ENCODE measurements at regions not wholly inside any gene's neighbourhood (a gene's known extent, or its start where the extent isn't known, plus 50 kb on each side); places are given as distances from the start of the nearest gene placed in this dataset.

GRCh38 chr11:113579292-113579940 is 104.2 kb upstream of the DRD2 start:
- DNase-seq (ENCODE audit: low spot score) = no peak

- DNase-seq (ENCODE audit: low spot score) = no peak
Observed at GRCh38 chr11:113578715-113579250, 103.6 kb upstream of the DRD2 start.

GRCh38 chr11:113578033-113578380 is 102.8 kb upstream of the DRD2 start:
- DNase-seq (ENCODE audit: low spot score) = no peak

GRCh38 chr11:113577356-113578032 is 102.3 kb upstream of the DRD2 start:
- DNase-seq (ENCODE audit: low spot score) = peak; percentile 42

- no peak for DNase-seq (ENCODE audit: low spot score)
Observed at GRCh38 chr11:113574586-113574985, 99.4 kb upstream of the DRD2 start.

GRCh38 chr11:113574171-113574570 is 99.0 kb upstream of the DRD2 start:
- no peak for DNase-seq (ENCODE audit: low spot score)

GRCh38 chr11:113572136-113572735 is 97.0 kb upstream of the DRD2 start:
- no peak for DNase-seq (ENCODE audit: low spot score)

GRCh38 chr11:113571531-113571930 is 96.3 kb upstream of the DRD2 start:
- no peak for DNase-seq (ENCODE audit: low spot score)

- no peak for DNase-seq (ENCODE audit: low spot score)
Observed at GRCh38 chr11:113570906-113571305, 95.7 kb upstream of the DRD2 start.

- no peak for DNase-seq (ENCODE audit: low spot score)
Observed at GRCh38 chr11:113569391-113569790, 94.2 kb upstream of the DRD2 start.

- peak; percentile 61 for DNase-seq (ENCODE audit: low spot score)
Observed at GRCh38 chr11:113568566-113568965, 93.4 kb upstream of the DRD2 start.

GRCh38 chr11:113567867-113568544 is 92.8 kb upstream of the DRD2 start:
- DNase-seq (ENCODE audit: low spot score) = no peak

GRCh38 chr11:113567097-113567496 is 91.9 kb upstream of the DRD2 start:
- no peak for DNase-seq (ENCODE audit: low spot score)

GRCh38 chr11:113564527-113565130 is 89.4 kb upstream of the DRD2 start:
- DNase-seq (ENCODE audit: low spot score) = no peak

- no peak for DNase-seq (ENCODE audit: low spot score)
Observed at GRCh38 chr11:113563766-113564526, 88.7 kb upstream of the DRD2 start.

GRCh38 chr11:113562981-113563461 is 87.8 kb upstream of the DRD2 start:
- no peak for DNase-seq (ENCODE audit: low spot score)

GRCh38 chr11:113562576-113562975 is 87.4 kb upstream of the DRD2 start:
- DNase-seq (ENCODE audit: low spot score) = no peak

GRCh38 chr11:113557926-113558325 is 82.7 kb upstream of the DRD2 start:
- DNase-seq (ENCODE audit: low spot score) = no peak

- no peak for DNase-seq (ENCODE audit: low spot score)
Observed at GRCh38 chr11:113556036-113556435, 80.8 kb upstream of the DRD2 start.

GRCh38 chr11:113555071-113555619 is 79.9 kb upstream of the DRD2 start:
- DNase-seq (ENCODE audit: low spot score) = no peak

- no peak for DNase-seq (ENCODE audit: low spot score)
Observed at GRCh38 chr11:113554526-113554925, 79.3 kb upstream of the DRD2 start.
